GM20000 (cell line): ENCODE measurements at regions not wholly inside any gene's neighbourhood (a gene's known extent, or its start where the extent isn't known, plus 50 kb on each side); places are given as distances from the start of the nearest gene placed in this dataset.

Experiments used
- DNase-seq: peaks from one replicate; pipeline ENCODE4 v3.0.0; 2012; ENCODE audit warnings: low spot score
- TF ChIP-seq, protein P1 (sequence below): IDR thresholded peaks from 2 replicates; pipeline ENCODE4 v1.5.1; 2012; ENCODE audit warnings: mild to moderate bottlenecking, control low read depth; ENCODE audit errors: extremely low read depth, missing control alignments

- DNase-seq = no peak
- TF ChIP-seq, protein P1, sequence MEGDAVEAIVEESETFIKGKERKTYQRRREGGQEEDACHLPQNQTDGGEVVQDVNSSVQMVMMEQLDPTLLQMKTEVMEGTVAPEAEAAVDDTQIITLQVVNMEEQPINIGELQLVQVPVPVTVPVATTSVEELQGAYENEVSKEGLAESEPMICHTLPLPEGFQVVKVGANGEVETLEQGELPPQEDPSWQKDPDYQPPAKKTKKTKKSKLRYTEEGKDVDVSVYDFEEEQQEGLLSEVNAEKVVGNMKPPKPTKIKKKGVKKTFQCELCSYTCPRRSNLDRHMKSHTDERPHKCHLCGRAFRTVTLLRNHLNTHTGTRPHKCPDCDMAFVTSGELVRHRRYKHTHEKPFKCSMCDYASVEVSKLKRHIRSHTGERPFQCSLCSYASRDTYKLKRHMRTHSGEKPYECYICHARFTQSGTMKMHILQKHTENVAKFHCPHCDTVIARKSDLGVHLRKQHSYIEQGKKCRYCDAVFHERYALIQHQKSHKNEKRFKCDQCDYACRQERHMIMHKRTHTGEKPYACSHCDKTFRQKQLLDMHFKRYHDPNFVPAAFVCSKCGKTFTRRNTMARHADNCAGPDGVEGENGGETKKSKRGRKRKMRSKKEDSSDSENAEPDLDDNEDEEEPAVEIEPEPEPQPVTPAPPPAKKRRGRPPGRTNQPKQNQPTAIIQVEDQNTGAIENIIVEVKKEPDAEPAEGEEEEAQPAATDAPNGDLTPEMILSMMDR = no peak
Observed at GRCh38 chr15:38668898-38669391, 104.3 kb upstream of the RASGRP1 start.

DNA sequence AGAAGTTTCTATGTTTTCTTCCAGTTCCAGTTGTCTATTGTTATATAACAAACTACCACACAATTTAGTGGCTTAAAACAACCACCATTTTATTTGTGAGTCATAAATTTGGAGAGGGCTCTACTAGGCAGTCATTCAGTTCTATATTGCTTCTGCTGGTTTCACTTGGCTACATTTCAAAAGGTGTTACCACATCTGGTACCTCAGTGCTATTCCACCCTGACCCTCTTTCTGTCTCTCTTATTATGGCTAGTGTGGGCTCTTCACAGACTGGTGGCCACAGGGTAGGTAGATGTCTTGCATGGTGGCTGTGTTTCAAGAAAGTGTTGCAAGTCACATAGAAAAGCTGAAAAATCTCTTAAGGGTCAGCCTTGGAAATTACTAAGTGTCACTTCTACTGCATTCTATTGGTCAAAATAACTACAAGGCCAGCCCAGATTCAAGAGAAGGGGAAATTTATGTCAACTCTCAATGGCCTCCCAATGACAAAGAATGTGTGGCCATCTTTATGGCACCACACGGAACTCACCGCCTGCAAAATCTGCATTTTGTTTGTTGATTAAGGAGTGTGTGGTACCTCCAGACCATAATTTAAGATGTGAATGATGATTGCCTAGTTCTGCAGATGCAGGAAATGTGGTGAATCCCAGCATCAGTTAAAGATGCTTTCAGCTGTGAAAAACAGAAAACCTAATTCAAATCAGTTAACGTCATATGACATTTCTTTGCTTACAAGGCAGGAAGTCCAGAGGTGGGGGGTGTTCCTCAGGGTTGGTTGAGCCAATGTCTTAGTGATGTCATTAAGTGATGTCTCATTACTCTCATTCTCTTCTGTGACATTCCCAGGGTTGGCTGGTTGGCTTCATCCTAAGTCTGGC is 105.8 kb upstream of the RASGRP1 start:
- TF ChIP-seq, protein P1 = no peak
- DNase-seq = no peak

DNA sequence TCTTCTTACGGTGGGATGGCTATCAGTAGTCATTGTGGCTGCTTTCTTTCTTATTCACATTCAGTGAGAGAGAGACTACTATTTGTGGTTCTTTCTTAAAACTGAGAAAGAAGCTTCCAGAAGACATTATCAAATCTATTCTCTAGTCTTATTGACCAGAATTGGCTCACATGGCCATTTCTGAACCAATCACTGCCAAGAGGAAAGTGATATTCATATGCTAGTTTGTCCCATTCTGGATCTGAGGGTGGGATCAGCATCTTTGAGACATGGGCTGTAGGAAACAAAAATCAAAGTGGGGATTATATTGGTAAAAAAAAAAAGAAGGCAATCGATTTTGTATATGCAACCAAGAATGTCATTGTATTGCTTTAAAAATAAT is 106.4 kb upstream of the RASGRP1 start:
- no peak for DNase-seq
- TF ChIP-seq, protein P1 = no peak

DNA sequence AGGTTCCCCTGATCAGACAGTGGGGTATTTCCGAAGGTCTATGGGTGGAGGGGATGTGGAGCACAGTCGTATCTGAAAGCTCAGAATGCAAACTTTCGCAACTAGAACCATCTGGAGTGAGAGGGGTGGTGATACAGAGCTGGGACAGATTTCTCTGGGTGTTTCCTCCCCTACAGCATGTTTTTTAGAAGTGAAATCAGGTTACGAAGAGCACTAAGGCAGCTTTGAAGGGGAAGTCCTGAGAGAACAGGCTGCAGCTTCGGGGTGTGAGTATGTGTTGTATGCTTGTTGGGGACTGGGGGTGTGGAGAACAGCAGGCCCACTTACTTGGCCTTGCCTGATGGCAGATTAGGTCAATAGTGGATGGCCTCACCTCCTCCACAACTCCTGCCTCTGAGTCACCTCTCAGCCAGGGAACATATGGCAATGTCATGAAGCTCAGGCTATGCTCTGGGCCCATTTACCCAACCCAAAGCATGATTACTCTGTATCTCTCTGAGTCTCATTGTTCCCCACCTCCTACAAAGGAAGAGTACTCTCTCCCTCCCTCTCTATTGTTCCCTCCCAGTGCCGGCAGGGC is 107.2 kb upstream of the RASGRP1 start:
- DNase-seq = no peak
- TF ChIP-seq, protein P1 = no peak

DNA sequence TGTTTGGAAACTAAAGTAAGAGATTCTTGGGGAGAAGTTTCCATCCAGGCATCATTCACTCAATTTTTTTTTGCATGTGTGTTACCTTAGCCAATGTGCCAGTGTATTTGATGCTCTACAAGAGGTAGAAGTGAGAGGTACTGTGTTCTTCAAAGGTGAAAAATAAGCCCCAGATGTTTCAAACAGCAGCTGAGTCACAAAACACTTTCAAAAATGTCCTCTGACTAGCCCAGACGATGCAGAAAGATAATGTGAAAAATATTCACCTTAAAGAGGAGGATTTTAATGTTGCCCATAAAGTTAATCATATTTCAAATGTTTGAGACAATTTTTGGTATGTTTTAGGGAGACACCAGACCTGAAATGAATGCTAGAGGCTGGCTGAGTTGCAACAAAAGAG is 107.7 kb upstream of the RASGRP1 start:
- TF ChIP-seq, protein P1 = no peak
- no peak for DNase-seq

- TF ChIP-seq, protein P1 = no peak
- no peak for DNase-seq
Observed at GRCh38 chr15:38672814-38673670, 108.4 kb upstream of the RASGRP1 start.
